ENCODE measurements at regions not wholly inside any gene's neighbourhood (a gene's known extent, or its start where the extent isn't known, plus 50 kb on each side); places are given as distances from the start of the nearest gene placed in this dataset.

DNA sequence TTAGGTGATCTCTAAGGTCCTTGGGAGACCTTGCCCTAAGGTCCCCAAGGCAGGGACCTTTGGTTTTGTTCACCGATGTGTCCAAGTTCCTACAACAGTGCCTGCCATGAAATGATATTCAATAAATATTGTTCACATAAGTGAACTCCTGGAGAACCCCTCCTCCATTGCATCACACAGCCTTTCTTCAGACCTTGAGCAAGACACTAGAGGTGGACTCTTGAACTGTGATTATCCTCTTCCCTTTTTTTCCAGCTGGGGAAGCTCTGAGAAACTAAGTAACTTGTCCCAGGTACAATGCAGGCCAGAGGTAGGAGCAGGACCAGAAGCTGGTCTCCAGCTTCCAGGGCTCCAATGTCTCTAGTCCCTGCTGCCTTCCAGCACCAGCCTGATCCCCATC lies 76.6 kb upstream of the LMO1 start:
- no peak for DNase-seq (ENCODE audit: low read depth in 2 of 3, low spot score in 1 of 3)

DNA sequence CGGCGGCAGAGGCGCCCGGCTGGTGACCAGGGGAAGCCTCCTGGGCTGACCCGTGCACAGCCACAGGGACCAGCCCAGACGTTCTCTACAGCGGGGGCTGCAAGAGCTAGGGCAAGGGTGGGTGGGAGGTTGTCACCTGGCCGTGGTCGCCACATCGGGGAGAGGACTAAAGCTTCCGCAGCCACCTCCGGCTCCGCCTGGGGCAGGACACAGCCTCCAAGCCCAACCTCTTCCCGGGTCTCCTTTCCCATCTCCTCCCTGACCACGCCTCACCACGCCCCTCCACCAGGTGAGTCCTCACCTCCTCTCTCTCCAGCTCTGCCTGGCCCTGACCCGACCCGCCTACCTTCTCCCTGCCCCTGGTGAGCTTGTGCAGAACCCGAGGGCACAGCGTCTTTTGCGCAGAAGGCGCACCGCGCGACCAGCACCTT lies 75.9 kb upstream of the LMO1 start:
- no peak for DNase-seq (ENCODE audit: low read depth in 2 of 3, low spot score in 1 of 3)

DNA sequence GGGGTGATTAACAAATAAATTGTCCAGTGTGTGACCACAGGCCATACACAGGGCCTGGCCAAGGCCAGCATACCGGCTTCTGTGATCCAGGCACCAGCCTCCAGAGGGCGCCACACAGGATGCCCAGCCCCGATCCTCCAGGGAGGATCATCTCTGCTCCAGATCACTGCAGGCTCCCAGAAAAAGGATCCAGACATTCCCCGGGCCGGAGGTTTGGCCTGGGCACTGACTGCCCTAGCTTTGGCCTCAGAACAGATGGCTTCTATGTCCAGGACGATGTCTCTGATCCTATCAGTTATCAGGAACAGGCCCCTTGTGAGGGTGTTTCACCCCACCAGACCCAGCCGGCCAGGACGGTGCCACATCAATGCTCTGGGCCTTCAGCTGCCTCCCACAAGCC lies 74.5 kb upstream of the LMO1 start:
- DNase-seq (ENCODE audit: low read depth in 2 of 3, low spot score in 1 of 3): peak in 2 of 3 donors; percentile 18 to 35

DNA sequence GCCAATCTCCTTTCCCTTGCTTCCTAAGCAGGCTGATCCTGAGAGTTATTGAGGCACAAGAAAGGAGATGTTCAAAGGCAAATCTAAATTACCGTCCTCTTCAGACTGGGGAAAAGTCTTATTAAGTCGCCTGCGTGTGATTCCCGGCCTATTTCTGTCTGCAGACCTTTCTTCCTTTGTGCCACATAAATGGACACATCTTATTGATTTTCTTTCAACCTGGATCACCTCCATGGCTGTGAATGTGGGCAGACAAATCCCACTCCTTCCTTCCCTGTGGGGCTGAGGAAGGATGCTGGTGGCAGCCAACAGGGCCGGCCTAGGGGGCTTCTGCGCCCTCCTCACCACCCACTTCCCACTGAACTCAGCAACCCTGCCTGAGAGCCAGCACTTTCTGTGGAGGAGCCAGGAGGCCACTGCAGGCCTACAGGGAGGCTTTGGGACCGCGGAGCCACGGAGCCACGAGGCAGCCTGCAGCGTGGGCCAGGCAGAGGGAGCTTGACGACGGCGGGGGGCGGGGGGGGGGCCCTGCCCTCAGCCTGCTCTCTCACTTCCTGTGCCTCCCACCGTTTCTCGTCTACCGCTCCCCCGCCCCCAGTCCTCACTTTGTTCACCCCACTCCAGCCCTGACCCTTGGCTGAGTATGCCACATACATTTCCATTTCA lies 73.6 kb upstream of the LMO1 start:
- DNase-seq (ENCODE audit: low read depth in 2 of 3, low spot score in 1 of 3): no peak

DNA sequence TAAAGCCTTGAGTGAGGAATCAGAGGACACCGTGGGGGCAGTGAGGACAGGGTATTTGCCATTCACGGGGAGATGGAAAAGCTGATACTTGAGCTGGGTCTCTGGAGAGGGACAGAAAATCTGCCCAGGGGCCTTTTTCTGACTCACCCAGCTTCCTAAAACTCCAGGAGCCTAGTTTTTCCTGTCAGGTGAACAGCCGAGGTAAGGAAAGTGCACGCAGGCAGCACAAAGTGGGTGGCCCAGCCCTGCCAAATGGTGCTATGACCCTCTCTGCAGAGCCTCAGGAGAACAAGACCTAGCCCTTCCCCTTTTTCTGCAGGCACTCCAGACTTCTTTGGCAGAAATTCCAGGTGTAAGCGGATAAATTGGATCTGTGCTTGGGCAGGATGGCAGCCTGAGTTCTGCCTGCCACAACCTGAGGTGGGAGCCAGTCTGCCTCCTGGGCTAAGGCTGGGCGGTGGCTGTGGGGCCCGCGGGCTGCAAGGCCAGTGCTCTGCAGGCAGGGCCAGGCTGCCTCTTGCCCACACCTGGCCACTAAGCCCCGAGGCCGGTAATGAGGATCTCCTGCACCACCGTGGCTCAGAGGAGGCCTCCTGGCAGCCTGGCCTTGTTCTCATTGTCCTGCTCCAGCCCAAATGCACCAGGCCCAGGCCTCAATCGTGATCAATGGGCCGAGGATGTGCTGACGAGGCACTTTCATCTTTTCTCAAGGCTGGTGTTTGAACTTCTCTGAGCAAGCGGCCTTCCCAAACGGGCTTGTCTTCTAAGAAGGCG lies 72.9 kb upstream of the LMO1 start:
- no peak for DNase-seq (ENCODE audit: low read depth in 2 of 3, low spot score in 1 of 3)

DNA sequence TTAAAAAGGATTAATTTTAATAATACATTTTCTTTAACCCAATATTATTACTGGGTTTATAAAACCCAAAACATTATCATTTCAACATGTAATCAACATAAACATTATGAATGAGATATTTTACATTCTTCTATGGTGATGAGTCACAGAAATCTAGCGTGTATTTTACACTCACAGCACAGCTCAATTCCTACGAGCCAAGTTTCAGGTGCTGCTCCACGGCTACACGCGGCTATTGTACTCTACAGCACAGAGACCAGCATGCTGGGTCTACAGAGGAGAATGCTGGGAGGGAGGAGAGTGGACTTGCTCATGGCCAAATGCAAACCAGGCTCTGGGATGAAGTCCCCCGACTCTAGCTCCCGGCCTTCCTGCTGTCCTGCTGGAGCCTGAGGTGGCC lies 72.0 kb upstream of the LMO1 start:
- no peak for DNase-seq (ENCODE audit: low read depth in 2 of 3, low spot score in 1 of 3)

DNA sequence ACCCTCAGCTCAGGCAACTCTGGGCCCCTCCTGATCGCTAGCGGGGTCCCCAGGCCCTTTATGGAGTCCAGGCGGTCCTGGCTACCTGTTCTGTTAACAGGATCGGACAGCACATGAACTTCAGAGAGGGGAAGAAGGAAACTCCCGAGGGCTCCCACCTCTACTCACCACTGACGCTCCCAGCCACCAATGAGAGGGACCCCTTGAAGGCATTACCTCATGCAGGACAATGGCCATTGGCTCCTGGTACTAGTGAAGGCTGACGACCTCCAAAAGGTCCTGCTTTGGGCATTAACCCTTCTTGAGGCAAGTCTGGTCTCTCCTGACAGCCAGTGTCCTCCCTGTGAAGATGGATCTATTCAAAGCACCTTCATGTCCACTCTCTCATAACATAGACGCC lies 71.5 kb upstream of the LMO1 start:
- no peak for DNase-seq (ENCODE audit: low read depth in 2 of 3, low spot score in 1 of 3)

DNA sequence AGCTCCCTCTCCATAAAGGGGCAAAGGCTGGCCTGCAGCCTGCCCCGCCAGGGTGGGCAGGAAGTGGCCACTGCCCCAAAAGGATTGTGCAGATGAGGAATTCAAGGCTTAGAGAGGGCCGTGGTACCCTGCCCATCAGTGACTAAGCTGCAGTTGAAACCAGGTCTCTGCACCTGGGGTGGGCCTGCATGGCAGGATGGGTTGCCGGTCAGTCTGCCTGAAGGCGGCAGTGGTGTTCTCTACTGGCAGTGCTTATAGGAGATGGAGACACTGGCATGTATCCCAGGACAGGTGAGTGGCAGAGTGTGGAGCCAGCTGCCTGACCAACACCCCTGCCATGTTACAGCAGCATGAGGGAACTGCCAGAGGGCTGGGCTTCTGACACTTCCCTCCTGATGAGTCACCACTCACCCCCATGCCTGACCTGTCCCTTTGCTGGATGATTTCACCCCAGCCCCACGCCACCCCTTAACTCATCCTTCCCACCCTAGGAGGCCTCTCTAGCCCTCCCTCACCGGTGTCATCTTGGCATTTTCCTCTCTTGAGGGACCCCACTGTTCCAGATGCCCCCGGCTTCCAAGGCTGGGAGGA lies 70.2 kb upstream of the LMO1 start:
- no peak for DNase-seq (ENCODE audit: low read depth in 2 of 3, low spot score in 1 of 3)

DNA sequence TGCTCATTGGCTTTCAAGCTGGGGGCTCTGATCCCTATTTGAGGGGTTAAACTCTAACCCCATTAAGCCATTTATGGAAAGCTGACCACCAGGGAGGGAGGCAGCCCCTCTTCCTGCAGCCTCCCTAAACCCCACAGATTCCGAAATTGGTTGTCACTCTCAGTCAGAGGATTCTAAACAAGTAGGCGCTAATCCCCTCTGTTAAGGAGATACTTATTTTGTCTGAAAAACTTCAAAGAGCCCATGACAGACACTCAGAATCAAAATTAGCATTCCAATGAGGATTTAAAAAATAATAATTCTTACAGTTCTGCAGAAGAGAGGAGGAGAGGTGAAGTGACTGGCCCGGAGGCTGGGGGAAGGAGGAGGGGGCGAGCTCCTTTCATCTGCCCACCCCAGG lies 69.7 kb upstream of the LMO1 start:
- no peak for DNase-seq (ENCODE audit: low read depth in 2 of 3, low spot score in 1 of 3)

DNA sequence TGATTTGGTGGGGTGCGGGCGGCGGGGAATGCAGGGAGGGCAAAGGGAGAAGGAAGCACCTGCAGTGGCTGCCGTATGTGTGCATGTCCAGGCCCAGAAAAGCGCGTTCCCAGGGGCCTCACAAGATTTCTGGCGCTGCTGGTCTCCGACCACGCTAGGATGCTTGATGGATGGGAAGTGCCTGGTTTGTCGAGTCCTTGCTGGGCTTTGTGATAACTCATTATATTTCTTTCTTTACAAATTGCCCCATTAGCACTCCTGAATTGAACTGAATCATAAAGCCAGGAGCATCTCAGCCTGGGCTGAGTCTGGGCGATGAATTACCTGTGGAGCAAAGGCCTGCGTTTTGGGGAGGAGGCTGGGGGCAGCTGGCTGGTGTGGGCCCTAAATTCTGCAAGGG lies 69.2 kb upstream of the LMO1 start:
- no peak for DNase-seq (ENCODE audit: low read depth in 2 of 3, low spot score in 1 of 3)

DNA sequence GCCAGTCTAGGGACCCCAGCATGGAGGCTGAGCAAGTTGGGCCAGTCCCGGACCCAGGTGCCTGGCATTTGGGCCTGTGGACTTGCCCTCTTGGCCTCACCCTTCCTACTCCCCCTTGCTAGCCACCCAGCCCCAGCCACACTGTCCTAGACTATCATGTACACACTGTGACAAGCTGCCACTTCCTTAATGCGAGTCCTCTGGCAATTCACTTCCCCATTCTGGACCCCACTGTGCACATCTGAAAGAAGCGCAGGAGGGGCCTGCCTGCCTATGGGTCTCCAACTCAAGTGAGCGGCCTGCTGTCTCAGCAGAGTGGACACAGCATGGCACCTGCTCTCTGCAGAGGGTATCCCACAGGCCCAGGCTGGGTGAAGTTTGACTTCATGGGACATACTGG lies 68.5 kb upstream of the LMO1 start:
- no peak for DNase-seq (ENCODE audit: low read depth in 2 of 3, low spot score in 1 of 3)

DNA sequence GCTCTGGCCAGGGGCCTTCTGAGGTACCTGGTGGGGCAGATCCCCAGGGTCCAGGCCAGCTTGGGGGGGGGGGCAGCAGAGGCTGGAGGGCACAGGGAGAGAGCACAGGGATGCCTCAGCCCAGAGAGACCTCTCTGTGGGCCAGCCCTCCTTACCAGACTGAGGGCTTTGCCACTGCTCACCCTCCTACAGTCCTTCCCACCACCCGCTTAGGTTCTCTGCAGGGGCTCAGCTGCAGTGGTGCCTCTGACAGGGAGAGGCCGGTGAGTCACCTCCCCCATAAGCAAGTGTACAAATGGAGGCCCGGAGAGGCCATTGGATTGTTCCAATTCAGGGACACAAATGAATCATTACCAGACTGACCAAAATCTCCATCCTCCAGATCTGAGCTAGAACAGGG lies 68.1 kb upstream of the LMO1 start:
- DNase-seq (ENCODE audit: low read depth in 2 of 3, low spot score in 1 of 3): no peak

DNA sequence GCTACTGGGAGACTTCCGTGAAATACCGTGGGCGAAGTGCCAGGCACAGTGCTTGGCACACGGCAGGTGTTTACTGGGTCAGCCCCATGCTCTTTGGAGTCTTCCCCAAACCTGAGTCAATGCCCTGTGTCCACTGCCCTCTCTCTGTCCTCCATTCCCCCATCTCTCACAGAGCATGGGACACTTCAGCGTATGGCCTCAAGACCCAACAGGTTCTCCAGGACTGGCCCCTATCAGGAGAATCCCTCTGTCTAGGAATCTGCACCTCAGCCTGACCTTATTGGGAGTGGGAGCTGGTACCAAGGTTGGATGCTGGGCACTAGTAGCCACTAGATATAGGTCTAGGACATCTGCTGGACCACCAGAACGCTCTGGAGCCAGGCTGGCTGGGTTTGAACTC lies 67.2 kb upstream of the LMO1 start:
- DNase-seq (ENCODE audit: low read depth in 2 of 3, low spot score in 1 of 3): no peak

DNA sequence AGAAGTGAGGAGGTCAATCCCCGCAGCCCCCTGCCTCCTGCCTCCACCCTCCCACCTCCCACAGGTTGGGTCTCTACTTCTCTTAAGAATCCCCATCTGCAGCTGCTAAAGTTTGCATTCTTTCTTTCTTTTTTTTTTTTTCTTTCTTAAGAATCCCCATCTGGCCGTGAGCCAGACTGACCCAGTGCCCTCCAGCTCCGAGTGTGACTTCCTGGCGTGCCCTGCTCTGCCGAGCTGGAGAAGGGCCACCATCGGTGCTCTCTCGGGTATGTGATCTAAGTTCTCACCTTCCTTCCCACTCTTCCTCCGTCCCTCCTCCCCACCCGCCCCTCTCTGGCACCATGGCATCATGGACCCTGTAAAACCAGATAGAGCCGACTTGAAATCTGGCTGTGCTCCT lies 66.7 kb upstream of the LMO1 start:
- no peak for DNase-seq (ENCODE audit: low read depth in 2 of 3, low spot score in 1 of 3)

DNA sequence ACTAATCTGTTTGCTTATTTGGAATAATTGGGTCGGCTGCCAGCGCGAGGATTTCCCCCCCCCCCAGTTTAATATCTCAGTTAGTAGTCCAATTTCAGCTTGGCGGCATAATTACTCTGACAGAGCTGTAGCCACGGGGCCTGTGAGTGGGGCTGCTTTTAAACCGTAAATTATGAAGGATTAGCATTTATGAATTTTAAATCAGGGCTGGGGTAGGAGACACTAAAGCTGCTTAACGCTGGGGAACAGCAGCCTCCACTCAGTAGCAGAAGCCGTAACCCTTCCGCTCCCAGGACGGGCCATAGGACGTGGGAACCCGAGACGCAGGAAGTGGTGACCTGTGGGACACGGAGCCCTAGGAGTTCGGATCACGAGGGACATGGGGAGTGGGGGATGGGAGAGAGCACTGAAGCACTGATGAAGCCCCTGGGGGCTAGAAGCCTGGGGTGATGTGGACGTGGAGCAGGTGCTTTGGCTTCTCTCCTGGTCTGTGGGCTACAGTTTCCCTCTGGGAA lies 66.2 kb upstream of the LMO1 start:
- DNase-seq (ENCODE audit: low read depth in 2 of 3, low spot score in 1 of 3): no peak

DNA sequence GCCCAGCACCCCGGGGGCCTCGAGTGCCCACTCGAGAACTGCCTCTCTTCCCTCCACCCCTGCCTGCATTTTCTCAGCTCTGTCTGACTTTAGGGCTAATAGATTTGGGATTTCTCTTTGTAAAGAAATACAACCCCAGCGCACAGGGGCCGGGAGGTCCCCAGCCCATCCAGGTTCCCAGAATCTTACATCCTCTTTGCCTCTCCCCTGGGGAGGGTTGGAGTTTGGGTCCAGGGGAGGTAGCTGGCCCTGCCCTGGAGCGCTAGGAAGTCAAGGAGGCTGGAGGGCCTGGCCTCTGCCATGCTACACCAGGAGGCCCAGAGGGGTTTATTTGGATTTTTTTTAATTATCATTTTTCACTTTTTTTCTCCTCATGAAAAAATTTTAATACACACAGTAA lies 65.7 kb upstream of the LMO1 start:
- DNase-seq (ENCODE audit: low read depth in 2 of 3, low spot score in 1 of 3): no peak

DNA sequence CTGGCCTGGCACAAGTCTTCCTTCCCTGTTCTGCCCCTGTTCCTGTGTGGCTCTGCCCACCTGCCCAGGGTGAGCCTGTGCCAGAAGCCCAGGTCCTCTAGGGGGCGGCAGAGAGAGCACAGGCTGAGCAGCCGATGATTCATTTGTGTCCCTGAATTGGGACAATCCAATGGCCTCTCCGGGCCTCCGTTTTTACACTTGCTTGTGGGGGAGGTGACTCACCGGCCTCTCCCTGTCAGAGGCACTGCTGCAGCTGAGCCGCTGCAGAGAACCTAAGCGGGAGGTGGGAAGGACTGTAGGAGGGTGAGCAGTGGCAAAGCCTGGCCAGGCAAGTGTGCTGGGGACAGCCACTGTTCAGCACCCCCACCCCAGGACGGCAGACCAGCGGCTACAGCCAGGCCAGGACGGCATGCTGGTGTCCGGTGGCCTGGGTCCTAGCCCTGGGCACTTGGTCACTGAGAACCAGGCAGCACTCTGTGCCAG lies 65.2 kb upstream of the LMO1 start:
- peak; percentile 68 to 82 (median 72) for DNase-seq (ENCODE audit: low read depth in 2 of 3, low spot score in 1 of 3)

DNA sequence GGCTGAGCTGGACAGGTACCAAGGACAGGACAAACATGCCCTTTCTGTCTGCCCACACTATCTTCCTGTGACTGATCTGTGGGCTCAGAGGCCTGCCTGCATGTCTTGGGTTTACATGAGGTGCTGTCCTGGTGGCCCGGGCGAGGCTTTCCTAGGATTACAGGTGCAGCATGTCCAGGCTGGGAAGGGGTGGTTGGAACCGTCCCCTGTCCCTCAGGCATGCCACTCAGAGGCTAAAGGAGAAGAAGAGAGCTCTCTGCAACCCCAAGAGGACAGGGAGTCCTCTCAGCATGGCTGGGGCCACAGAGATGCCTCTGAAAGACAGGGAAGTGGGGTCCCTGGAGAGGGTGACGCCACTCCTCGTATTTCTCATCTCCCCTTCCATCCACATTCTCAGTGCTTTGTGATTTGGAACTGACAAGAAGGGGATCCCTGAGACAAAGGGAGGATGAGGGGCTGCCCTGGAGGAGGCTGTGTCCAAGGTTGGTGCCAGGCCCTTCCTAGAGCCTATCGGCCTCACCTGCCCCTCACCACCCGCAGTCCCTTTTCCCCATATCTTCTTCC lies 64.6 kb upstream of the LMO1 start:
- no peak for DNase-seq (ENCODE audit: low read depth in 2 of 3, low spot score in 1 of 3)

DNA sequence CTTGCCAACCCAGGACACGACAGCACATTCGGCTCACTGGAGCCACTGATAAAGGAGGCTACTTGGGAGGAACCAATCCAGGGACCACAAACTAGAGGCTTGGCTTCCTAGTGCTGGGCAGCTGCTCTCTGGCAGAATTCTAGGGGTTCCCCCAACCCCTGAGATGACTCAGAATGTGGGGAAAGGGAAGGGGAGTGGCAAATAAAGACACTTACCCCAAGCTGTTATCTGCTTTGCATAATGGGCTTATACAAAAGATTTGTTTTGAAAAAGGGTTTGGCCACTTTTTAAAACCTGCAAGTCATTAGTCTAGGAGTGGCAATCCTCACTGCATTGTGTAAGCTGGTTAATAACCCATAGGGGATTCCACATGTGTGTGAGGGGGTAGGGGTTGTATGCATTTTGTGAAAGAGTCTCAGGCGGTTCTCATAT lies 64.1 kb upstream of the LMO1 start:
- DNase-seq (ENCODE audit: low read depth in 2 of 3, low spot score in 1 of 3): no peak

DNA sequence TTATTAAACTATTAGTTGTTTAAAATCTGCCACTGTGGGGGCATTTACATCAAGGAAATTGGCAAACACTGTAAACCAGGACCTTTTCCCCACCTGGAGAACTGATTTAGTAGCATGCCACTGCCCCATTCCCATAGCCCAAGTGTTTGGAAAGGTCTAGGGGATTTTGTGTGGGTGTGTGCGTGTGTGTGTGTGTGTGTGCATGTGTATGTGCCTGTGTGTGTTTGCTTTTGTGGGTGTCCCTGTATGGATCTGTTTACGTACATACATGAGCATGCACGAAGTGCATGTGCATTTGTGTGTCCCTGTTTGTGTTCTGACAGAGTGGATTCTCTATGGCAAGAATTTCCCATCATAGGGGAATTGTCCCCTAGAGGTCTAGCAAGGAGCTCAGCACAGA lies 62.7 kb upstream of the LMO1 start:
- no peak for DNase-seq (ENCODE audit: low read depth in 2 of 3, low spot score in 1 of 3)

DNA sequence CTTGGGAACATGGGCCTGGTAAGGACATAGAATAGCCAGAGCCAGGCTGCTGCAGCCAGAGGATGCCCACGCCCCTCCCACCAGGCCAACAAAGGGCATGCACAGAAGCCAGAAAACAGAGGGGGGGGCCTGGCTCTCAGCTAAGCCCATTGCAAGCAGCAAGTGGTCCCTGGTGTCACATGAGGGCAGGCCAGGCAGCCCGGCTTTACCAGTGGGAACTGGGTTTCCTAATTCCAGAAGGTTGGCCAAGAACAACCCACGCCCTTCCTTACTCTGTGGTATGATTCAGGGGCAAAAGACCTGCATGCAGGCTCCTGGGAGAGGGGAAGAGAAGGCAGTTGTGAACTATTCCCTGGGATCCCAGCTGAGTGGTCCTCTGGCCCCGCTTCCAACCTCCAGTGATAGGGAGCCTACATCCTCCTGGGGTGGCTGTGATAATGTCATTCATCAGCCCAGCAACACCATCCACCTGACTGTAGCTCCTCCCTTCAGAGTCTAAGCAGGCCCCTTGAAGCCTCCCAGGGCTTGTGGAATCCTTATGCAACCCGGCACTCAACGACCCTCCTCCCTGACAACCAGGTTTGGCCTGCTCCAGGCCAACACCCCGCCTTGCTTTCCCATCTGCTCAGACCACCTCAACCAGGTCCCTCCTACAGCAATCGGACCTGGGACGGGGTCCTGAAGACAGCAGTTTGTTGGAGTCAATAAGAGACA lies 62.1 kb upstream of the LMO1 start:
- DNase-seq (ENCODE audit: low read depth in 2 of 3, low spot score in 1 of 3): no peak

Measured in stimulated activated CD4-positive, alpha-beta T cell treated with anti-CD3 and anti-CD28 coated beads, Interleukin-12 subunit alpha, Interleukin-12 subunit beta, amount 100 ng/mL, for 48 hours (primary cell).